GM12878 (cell line): ENCODE measurements at regions not wholly inside any gene's neighbourhood (a gene's known extent, or its start where the extent isn't known, plus 50 kb on each side); places are given as distances from the start of the nearest gene placed in this dataset.

Source experiments
- CHD2 ChIP-seq: IDR thresholded peaks from 2 replicates; pipeline ENCODE4 v1.6.1; 2011; ENCODE audit warnings: low read depth, low read length, improper control_type of control experiment, borderline replicate concordance
- HSF1 ChIP-seq: fragments of 150-350 bp; IDR thresholded peaks from 2 replicates; pipeline ENCODE4 v1.6.1; 2014; ENCODE audit warnings: mild to moderate bottlenecking, low read depth, low read length
- TF ChIP-seq, protein P1 (sequence below): IDR thresholded peaks from 2 replicates; pipeline ENCODE4 v1.6.1; 2012; ENCODE audit warnings: improper control_type of control experiment, low read depth, low read length; ENCODE audit not compliant: insufficient replicate concordance
- TF ChIP-seq, protein P2 (sequence below): IDR thresholded peaks from 2 replicates; pipeline ENCODE4 v1.6.1; 2012; ENCODE audit warnings: low read depth, low read length, improper control_type of control experiment

DNA sequence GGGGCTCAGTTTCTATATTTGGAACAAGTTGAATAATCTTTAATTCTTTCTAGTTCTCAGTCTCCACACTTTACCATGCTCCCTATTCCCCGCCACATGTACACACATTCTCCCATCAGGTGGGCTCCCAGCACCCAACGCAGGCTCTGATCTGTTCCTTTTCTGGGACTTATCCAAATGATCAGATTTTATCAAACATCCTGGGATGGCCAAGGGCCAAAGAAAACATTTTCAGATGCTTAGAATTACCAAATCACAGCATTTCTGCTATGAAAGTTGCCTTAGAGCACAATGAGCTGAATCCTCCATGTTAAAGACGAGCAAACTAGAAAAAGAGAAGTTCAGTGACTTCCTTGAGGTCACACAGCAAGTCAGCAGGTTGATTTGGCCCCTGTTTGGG lies 153.4 kb downstream of the SEC61B start (continued):
- TF ChIP-seq, protein P1, sequence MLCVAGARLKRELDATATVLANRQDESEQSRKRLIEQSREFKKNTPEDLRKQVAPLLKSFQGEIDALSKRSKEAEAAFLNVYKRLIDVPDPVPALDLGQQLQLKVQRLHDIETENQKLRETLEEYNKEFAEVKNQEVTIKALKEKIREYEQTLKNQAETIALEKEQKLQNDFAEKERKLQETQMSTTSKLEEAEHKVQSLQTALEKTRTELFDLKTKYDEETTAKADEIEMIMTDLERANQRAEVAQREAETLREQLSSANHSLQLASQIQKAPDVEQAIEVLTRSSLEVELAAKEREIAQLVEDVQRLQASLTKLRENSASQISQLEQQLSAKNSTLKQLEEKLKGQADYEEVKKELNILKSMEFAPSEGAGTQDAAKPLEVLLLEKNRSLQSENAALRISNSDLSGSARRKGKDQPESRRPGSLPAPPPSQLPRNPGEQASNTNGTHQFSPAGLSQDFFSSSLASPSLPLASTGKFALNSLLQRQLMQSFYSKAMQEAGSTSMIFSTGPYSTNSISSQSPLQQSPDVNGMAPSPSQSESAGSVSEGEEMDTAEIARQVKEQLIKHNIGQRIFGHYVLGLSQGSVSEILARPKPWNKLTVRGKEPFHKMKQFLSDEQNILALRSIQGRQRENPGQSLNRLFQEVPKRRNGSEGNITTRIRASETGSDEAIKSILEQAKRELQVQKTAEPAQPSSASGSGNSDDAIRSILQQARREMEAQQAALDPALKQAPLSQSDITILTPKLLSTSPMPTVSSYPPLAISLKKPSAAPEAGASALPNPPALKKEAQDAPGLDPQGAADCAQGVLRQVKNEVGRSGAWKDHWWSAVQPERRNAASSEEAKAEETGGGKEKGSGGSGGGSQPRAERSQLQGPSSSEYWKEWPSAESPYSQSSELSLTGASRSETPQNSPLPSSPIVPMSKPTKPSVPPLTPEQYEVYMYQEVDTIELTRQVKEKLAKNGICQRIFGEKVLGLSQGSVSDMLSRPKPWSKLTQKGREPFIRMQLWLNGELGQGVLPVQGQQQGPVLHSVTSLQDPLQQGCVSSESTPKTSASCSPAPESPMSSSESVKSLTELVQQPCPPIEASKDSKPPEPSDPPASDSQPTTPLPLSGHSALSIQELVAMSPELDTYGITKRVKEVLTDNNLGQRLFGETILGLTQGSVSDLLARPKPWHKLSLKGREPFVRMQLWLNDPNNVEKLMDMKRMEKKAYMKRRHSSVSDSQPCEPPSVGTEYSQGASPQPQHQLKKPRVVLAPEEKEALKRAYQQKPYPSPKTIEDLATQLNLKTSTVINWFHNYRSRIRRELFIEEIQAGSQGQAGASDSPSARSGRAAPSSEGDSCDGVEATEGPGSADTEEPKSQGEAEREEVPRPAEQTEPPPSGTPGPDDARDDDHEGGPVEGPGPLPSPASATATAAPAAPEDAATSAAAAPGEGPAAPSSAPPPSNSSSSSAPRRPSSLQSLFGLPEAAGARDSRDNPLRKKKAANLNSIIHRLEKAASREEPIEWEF: no peak
- no peak for TF ChIP-seq HSF1
- no peak for TF ChIP-seq CHD2
- TF ChIP-seq, protein P2, sequence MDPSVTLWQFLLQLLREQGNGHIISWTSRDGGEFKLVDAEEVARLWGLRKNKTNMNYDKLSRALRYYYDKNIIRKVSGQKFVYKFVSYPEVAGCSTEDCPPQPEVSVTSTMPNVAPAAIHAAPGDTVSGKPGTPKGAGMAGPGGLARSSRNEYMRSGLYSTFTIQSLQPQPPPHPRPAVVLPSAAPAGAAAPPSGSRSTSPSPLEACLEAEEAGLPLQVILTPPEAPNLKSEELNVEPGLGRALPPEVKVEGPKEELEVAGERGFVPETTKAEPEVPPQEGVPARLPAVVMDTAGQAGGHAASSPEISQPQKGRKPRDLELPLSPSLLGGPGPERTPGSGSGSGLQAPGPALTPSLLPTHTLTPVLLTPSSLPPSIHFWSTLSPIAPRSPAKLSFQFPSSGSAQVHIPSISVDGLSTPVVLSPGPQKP: no peak
